GM21737 (cell line): ENCODE measurements at regions not wholly inside any gene's neighbourhood (a gene's known extent, or its start where the extent isn't known, plus 50 kb on each side); places are given as distances from the start of the nearest gene placed in this dataset.

Experiments
- ATAC-seq: cut with Tn5 transposase; IDR thresholded peaks from one replicate; pipeline ENCODE4 v1.9.1; 2021; ENCODE audit warnings: mild to moderate bottlenecking, moderate library complexity; ENCODE audit not compliant: unreplicated experiment

DNA sequence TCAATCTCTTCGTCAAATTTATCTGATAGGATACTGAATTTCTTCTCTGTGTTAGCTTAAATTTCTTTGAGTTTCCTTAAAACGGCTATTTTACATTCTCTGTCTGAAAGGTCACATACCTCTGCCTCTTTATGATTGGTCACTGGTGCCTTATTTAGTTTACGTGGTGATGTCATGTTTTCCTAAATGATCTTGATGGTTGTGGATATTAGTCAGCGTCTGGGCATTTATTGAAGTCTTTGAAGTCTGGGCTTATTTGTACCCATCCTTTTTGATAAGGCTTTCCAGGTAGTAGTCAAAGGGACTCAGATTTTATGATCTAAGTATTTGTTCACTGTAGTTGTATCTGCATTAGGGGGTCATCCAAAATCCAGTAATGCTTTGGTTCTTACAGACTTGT, 1407.5 kb upstream of the LRRTM3 start:
- no peak for ATAC-seq

GRCh38 chr10:65528986-65529385, 1396.8 kb upstream of the LRRTM3 start:
- ATAC-seq: no peak

DNA sequence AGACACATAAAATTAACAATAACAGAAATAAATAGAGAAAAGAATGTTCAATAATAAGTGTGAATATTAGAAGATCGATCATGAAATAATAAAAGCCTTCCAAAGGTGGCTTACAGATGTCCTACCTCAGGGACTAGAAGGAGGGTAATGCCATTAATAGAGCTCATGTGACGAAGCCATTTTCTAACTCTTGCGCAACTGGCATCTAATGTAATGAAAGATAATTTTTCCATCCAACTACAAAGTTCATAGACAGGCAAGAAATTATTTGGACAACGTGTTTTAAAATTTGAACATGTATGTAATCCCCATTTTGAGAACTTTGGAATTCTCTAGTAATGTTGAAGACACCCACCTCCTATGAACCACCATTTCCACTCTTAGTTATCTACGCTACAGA, 1394.3 kb upstream of the LRRTM3 start:
- no peak for ATAC-seq

DNA sequence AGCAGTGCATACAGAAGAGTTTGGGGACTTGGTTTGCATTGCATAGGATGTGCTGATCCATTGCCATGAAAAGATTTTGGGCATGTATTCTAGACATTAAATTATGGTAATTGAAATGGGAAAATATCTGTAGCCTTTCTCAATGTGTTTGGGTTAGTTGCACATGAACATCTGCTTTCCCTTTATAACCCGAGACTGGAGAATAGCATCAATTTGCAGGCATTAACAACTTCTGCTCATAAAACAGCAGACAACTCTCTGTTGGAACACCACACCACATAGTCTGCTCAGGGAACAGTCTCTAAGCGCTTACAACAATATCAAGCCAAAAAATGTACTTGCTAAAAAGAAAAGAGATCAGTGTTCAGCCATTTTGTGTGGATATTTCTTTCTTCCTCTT, 1391.1 kb upstream of the LRRTM3 start:
- no peak for ATAC-seq

DNA sequence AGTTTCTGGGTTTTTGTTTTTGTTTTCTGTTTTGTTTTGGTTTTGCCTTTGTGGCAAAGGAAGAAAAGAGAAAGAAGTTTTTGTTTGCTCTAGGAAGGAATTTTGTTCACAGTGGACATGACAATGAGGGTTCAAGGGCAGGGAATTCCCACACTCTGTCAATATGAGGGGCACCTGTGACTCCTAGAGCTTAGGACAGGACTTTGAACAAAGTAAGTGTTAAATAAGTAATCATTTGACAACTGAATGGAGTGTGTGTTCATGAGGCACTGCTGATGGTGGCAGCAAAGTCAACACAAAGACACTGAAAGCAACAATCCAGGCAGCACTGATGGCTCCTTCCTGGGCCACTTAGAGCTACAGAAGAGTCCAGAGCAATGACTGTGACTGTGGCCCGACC, 1381.1 kb upstream of the LRRTM3 start:
- ATAC-seq: no peak

GRCh38 chr10:65548001-65548400, 1377.8 kb upstream of the LRRTM3 start:
- ATAC-seq: no peak

GRCh38 chr10:65550761-65551160, 1375.1 kb upstream of the LRRTM3 start:
- no peak for ATAC-seq

DNA sequence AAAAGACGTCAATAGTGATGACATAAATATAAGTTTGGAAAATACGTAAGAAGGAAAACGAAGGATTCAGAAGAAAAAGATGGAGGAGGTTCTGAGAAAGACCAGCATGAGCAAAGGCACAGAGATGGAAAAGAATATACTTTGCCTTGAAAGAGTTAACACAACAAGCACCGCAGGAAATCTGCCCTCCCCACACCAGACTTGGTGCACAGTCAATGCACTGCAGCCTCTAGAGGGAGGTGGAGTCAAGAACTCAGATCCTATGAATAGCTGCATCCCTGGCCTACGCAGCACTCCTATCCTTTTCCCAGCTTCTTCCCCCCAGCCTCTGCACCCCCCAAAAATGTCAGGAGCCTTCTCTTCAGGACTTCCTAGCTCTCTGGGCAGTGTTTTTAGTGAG, 1370.6 kb upstream of the LRRTM3 start:
- no peak for ATAC-seq

GRCh38 chr10:65556006-65556405, 1369.8 kb upstream of the LRRTM3 start:
- no peak for ATAC-seq

DNA sequence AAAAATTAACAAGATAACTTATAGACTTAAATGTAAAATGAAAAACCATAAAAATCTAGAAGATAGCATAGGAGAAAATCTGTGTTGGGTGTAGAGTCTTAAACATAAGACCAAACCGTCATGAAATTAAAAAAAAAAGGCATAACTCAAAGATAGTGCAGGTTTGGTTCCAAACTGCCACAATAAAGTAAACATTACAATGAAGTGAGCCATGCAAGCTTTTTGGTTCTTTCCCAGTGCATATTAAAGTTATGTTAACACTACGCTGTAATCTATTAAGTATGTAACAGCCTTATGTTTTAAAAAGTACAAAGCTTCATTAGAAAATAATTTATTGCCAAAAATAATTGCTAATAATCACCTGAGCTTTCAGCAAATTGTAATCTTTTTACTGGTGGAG, 1366.5 kb upstream of the LRRTM3 start:
- ATAC-seq: no peak

- ATAC-seq: no peak
These were observed 1360.6 kb upstream of the LRRTM3 start for GRCh38 chr10:65565246-65565645.

DNA sequence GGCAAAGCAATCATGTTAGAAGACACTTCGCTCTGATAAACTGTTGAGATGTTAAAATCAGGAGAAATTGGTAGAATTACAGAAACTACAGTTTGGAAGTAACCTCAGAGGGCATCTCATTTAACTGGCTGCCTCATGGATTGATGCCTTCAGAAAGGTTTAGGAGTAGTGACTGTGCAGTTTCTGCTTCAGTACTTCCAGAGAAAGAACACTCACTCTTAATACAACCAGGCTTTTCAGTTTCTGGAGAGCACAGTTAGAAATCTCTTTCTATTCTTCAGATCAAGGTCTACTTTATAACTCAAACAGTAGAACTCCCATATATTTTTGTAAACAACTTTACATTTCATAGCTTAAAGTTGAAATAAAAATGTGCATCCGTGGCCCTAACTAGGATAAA, 1358.9 kb upstream of the LRRTM3 start:
- ATAC-seq: no peak

DNA sequence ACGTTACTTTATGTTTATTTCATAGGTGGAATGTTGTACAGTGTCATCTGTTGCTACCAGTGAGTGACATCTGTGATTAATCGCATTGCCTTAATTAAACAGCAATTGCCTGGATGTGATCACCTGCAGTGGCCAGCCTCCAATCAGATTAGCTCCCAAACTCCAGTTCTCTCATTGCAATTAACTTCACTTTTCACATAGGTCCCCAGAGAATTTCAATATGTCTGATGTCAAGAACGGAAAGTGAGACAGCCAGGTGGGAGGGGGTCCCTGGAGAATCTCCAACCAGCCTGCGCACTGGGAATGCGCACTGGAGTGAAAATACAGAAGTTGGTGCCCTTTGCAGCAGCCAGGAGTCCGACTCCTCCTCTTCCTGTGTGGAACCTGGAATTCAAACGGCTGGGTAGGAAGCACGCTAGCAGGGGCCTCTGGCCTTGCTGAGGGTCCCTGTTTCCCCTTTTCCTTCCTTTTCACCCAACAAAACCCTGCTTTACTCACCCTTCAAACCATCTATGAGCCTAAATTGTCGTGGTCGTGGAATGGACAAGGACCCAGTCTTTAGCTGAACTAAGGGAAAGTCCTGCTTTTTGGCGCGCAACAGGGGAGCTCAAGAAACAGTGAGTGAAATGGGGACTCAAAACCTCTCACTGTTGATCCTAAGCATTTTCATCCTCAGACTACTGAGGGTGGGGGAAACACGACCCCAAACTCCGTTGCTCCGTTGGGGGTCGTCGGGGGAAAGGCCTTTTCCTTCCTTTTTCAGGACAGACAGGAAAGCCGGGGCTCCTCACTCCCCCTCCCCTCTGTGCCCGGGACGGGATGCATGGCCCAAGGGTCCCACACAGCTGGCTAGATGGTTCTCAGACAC, 1355.5 kb upstream of the LRRTM3 start:
- ATAC-seq: no peak

GRCh38 chr10:65571011-65571570, 1354.7 kb upstream of the LRRTM3 start:
- ATAC-seq: peak; percentile 56

- no peak for ATAC-seq
These were observed 1344.3 kb upstream of the LRRTM3 start for GRCh38 chr10:65581426-65582026.

DNA sequence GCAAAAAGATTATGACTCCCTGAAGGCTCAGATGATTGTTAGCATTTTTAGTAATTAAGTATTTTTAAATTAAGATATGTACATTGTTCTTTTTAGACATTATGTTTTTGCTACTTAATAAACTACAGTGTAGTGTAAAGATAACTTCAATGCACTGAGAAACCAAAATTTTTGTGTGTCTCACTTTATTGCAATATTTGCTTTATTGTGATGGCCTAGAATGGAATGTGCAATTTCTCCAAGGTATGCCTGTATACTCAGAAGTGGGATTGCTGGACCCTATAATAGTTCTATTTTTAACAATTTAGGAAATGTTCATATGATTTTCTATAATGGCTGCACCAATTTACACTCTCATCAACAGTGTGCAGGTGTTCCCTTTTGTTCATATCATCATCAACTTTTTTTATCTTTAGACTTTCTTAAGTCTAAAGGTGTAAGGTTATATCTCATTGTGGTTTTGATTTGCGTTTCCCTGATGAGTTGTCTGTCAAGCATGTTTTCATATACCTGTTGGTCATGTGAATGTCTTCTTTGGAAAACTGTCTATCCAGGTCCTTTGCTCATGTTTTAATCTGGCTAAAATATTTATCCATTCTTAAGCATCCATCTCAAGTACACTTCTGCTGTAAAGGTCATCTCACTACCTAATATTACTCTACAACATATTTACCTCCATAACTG, 1323.5 kb upstream of the LRRTM3 start:
- ATAC-seq: no peak

GRCh38 chr10:65611592-65611991, 1314.2 kb upstream of the LRRTM3 start:
- ATAC-seq: no peak

GRCh38 chr10:65614956-65615565, 1310.8 kb upstream of the LRRTM3 start:
- ATAC-seq: no peak

- ATAC-seq: no peak
These were observed 1307.7 kb upstream of the LRRTM3 start for GRCh38 chr10:65618126-65618525.

DNA sequence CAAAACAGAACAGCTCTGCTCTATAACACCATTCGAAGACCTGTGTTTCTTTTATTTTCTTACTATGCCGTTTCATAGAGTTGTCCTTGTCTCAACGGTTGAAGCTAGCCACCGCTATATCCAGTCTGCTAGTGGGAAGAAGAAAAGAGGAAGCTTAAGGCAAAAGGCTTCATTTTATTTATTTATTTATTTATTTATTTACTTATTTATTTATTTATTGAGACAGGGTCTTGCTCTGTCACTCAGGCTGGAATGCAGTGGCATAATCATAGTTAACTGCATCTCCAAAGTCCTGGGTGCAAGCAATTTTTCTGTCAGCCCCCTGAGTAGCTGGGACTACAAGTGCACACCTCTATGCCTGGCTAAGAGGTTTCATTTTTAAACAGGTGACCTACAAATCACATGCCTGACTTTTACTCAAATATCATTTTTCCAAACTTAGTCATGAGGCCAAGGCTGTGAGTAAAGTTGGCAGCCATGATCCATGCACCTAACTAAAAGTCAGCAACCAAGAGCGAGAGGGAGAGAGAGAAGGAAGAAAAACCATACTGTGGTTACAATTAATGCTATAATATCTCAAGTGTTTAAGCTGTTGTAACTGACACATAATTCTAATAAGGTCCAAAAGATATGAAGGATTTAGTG, 1305.3 kb upstream of the LRRTM3 start:
- no peak for ATAC-seq

- ATAC-seq: no peak
These were observed 1303.2 kb upstream of the LRRTM3 start for GRCh38 chr10:65622608-65623007.
